A549 (cell line): ENCODE measurements at regions not wholly inside any gene's neighbourhood (a gene's known extent, or its start where the extent isn't known, plus 50 kb on each side); places are given as distances from the start of the nearest gene placed in this dataset.

Experiments used
- ATAC-seq, 2 experiments: fragments of 200-7000 bp in 1 of 2; fragments of >200 bp in 1 of 2; cut with Nextera tagmentation in 1 of 2; cut with Tn5 transposase in 1 of 2; 3 replicates each; pipeline versions ENCODE4 v1.8.0 to v1.9.1; 2018 to 2020; ENCODE audit warnings: mild to moderate bottlenecking in 1 of 2, moderate library complexity in 1 of 2
- CTCF ChIA-PET: fragments of 300-600 bp; sonication (Branson Sonifier 250); formaldehyde crosslinking; extraction: SDS; loops from one replicate; lab custom pipeline; 2021; ENCODE audit warnings: antibody characterized with exemption, inconsistent platforms; lab: Yijun Ruan, JAX
- POLR2A ChIA-PET: fragments of 350-600 bp; formaldehyde crosslinking; extraction: SDS; loops from one replicate; lab custom pipeline; 2021; ENCODE audit warnings: antibody characterized with exemption, inconsistent platforms; lab: Yijun Ruan, JAX
- DNase-seq, 2 experiments: peaks; one replicate each; pipeline versions ENCODE4 v3.0.0 to v3.0.0-alpha.2; 2011 to 2016; ENCODE audit warnings: low read depth in 1 of 2, low spot score in 1 of 2
- FAIRE-seq: peaks from 2 replicates; lab custom pipeline; 2011; peaks lifted over from hg19 to GRCh38; lab: Jason Lieb, UNC
- H3K27ac ChIP-seq, 2 experiments: fragments of >200 bp; sonication (Bioruptor Twin); formaldehyde crosslinking; 3 replicates each; pipeline ENCODE4 v1.5.1; 2016 to 2017
- H3K4me1 ChIP-seq: fragments of >200 bp; sonication (Bioruptor Twin); formaldehyde crosslinking; 3 replicates; pipeline ENCODE4 v1.6.1; 2016
- H3K4me2 ChIP-seq: fragments of >200 bp; sonication (Bioruptor Twin); formaldehyde crosslinking; 3 replicates; pipeline ENCODE4 v1.6.1; 2016
- H3K4me3 ChIP-seq: fragments of >200 bp; sonication (Bioruptor Twin); formaldehyde crosslinking; 3 replicates; pipeline ENCODE4 v1.5.1; 2016
- H3K9me3 ChIP-seq: fragments of >200 bp; sonication (Bioruptor Twin); formaldehyde crosslinking; 3 replicates; pipeline ENCODE4 v1.6.1; 2016
- CBX2 ChIP-seq: fragments of 200-600 bp; sonication (generic); IDR thresholded peaks from 2 replicates; pipeline ENCODE4 v1.6.1; 2016; ENCODE audit warnings: low read depth, mild to moderate bottlenecking, borderline replicate concordance
- CEBPB ChIP-seq, 2 experiments: fragments of >200 bp in 1 of 2; sonication (Bioruptor Twin) in 1 of 2; formaldehyde crosslinking in 1 of 2; IDR thresholded peaks; 2 replicates each; pipeline ENCODE4 v1.6.1; 2012 to 2016
- EHMT2 ChIP-seq: fragments of 200-600 bp; sonication (generic); IDR thresholded peaks from 2 replicates; pipeline ENCODE4 v1.6.1; 2016; ENCODE audit warnings: antibody characterized with exemption, low read depth, mild to moderate bottlenecking, moderate library complexity
- HDAC2 ChIP-seq: fragments of 200-600 bp; sonication (generic); IDR thresholded peaks from 2 replicates; pipeline ENCODE4 v1.6.1; 2016
- HEYL ChIP-seq: fragments of 250-450 bp; sonication (Bioruptor Pico); IDR thresholded peaks from 2 replicates; pipeline ENCODE4 v1.8.0; 2021; ENCODE audit warnings: mild to moderate bottlenecking, moderate library complexity
- JUN ChIP-seq, 2 experiments: fragments of >200 bp; sonication (Bioruptor Twin); formaldehyde crosslinking; IDR thresholded peaks; 2 replicates in 1 of 2; 3 replicates in 1 of 2; pipeline ENCODE4 v1.6.1; 2016 to 2017
- KDM5A ChIP-seq: fragments of 200-600 bp; sonication (generic); IDR thresholded peaks from 2 replicates; pipeline ENCODE4 v1.6.1; 2016; ENCODE audit warnings: antibody characterized with exemption, mild to moderate bottlenecking
- NFE2L2 ChIP-seq: fragments of 150-350 bp; conservative IDR thresholded peaks from 2 replicates; pipeline ENCODE4 v1.6.1; 2014; ENCODE audit warnings: low read length
- NPAS2 ChIP-seq: fragments of 250-450 bp; sonication (Bioruptor Pico); IDR thresholded peaks from 2 replicates; pipeline ENCODE4 v1.8.0; 2022; ENCODE audit warnings: mild to moderate bottlenecking, moderate library complexity, borderline replicate concordance
- NR3C1 ChIP-seq: fragments of >200 bp; sonication (Bioruptor Twin); formaldehyde crosslinking; IDR thresholded peaks from 3 replicates; pipeline ENCODE4 v1.6.1; 2017
- POLR2A ChIP-seq: IDR thresholded peaks from 2 replicates; pipeline ENCODE4 v1.6.1; 2012; ENCODE audit warnings: mild to moderate bottlenecking, low read length
- POLR2AphosphoS2 ChIP-seq: conservative IDR thresholded peaks from 2 replicates; pipeline ENCODE4 v1.6.1; 2012; ENCODE audit warnings: low read length, improper control_type of control experiment, inconsistent platforms
- RNF2 ChIP-seq: fragments of 200-600 bp; sonication (generic); IDR thresholded peaks from 2 replicates; pipeline ENCODE4 v1.6.1; 2016; ENCODE audit warnings: low read depth, mild to moderate bottlenecking, antibody characterized with exemption, moderate library complexity, borderline replicate concordance
- TP53 ChIP-seq: fragments of 250-450 bp; sonication (Bioruptor Pico); IDR thresholded peaks from 2 replicates; pipeline ENCODE4 v1.5.0; 2021; ENCODE audit warnings: mild to moderate bottlenecking, moderate library complexity
- WGBS: methylation state at CpG from one replicate; pipeline ENCODE4 v1.1.6; 2017; ENCODE audit errors: missing lambda C conversion rate; 5-methylcytosine and 5-hydroxymethylcytosine counted together
- TF ChIP-seq, protein P1 (sequence below): IDR thresholded peaks from 2 replicates; pipeline ENCODE4 v1.6.1; 2012
- TF ChIP-seq, protein P2 (sequence below): fragments of 450-650 bp; IDR thresholded peaks from 2 replicates; pipeline ENCODE4 v1.6.1; 2014; ENCODE audit warnings: antibody characterized with exemption
- TF ChIP-seq, protein P3 (sequence below): fragments of >200 bp; sonication (Bioruptor Twin); formaldehyde crosslinking; IDR thresholded peaks from 3 replicates; pipeline ENCODE4 v1.5.1; 2016

- ATAC-seq (no peak), FAIRE-seq (no peak), DNase-seq (no peak)
- ChIA-PET CTCF (interaction anchor here (0.9 to 1.5 kb wide), 3 partner anchors 10 to 29 kb away, joined by 3 read pairs; no protein-coding TSS in a partner anchor), POLR2A (no interaction called here)
- no peak overlapping the region for H3K4me3 ChIP-seq
- no peak overlapping the region for H3K27ac ChIP-seq
- H3K4me2 ChIP-seq = no peak overlapping the region
- WGBS = 52% methylated on average over 4 of the region's 4 CpGs
- peaks cover 3% of the 10 kb centered on the region; the same call in 1 of the 3 replicates for H3K4me1 ChIP-seq
- TF ChIP-seq NPAS2 (no peak), POLR2AphosphoS2 (no peak)
- no peaks in the 10 kb centered on the region for H3K9me3 ChIP-seq
Measured at GRCh38 chr9:107390778-107391177, 98.8 kb downstream of the KLF4 start.

GRCh38 chr9:107390279-107390678 is 99.3 kb downstream of the KLF4 start:
- 74% methylated on average over 8 of the region's 8 CpGs for WGBS
- Histone ChIP-seq H3K27ac (no peak overlapping the region), H3K4me2 (no peak overlapping the region), H3K4me1 (peaks cover 3% of the 10 kb centered on the region; the same call in 1 of the 3 replicates), H3K9me3 (no peaks in the 10 kb centered on the region), H3K4me3 (no peak overlapping the region)
- POLR2A ChIA-PET = no interaction called here
- FAIRE-seq (no peak), DNase-seq (no peak), ATAC-seq (no peak)
- CTCF ChIA-PET = interaction anchor here (0.9 to 1.5 kb wide), 4 partner anchors 9 to 32 kb away, joined by 3 read pairs; no protein-coding TSS in a partner anchor
- TF ChIP-seq POLR2A (no peak), JUN (IDR thresholded peaks at IDR 0.05) (no peak), EHMT2 (no peak), POLR2AphosphoS2 (no peak), CBX2 (no peak), NR3C1 (no peak), KDM5A (no peak), HEYL (no peak), HDAC2 (no peak), TP53 (CRISPR knock-in tag) (no peak), RNF2 (no peak), NFE2L2 (no peak)
- TF ChIP-seq, protein P1, sequence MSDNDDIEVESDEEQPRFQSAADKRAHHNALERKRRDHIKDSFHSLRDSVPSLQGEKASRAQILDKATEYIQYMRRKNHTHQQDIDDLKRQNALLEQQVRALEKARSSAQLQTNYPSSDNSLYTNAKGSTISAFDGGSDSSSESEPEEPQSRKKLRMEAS = no peak
- TF ChIP-seq, protein P2, sequence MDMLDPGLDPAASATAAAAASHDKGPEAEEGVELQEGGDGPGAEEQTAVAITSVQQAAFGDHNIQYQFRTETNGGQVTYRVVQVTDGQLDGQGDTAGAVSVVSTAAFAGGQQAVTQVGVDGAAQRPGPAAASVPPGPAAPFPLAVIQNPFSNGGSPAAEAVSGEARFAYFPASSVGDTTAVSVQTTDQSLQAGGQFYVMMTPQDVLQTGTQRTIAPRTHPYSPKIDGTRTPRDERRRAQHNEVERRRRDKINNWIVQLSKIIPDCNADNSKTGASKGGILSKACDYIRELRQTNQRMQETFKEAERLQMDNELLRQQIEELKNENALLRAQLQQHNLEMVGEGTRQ = no peak
- TF ChIP-seq, protein P3, sequence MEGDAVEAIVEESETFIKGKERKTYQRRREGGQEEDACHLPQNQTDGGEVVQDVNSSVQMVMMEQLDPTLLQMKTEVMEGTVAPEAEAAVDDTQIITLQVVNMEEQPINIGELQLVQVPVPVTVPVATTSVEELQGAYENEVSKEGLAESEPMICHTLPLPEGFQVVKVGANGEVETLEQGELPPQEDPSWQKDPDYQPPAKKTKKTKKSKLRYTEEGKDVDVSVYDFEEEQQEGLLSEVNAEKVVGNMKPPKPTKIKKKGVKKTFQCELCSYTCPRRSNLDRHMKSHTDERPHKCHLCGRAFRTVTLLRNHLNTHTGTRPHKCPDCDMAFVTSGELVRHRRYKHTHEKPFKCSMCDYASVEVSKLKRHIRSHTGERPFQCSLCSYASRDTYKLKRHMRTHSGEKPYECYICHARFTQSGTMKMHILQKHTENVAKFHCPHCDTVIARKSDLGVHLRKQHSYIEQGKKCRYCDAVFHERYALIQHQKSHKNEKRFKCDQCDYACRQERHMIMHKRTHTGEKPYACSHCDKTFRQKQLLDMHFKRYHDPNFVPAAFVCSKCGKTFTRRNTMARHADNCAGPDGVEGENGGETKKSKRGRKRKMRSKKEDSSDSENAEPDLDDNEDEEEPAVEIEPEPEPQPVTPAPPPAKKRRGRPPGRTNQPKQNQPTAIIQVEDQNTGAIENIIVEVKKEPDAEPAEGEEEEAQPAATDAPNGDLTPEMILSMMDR = no peak

- H3K9me3 ChIP-seq = no peaks in the 10 kb centered on the region
- ChIA-PET POLR2A (no interaction called here), CTCF (interaction anchor here (1.1 to 1.4 kb wide), 2 partner anchors 32 to 1372 kb away, joined by 3 read pairs; no protein-coding TSS in a partner anchor)
- 0 out of 3 replicates have a peak overlapping the region, but pooled peaks have one; percentile 2 for H3K4me2 ChIP-seq
- H3K4me3 ChIP-seq = no peak overlapping the region
- 12% methylated on average over 3 of the region's 3 CpGs for WGBS
- FAIRE-seq = no peak
- ATAC-seq = peak; percentile 27 to 49; a peak in 4 of 6 replicates
- peaks cover 3% of the 10 kb centered on the region; the same call in 1 of the 3 replicates for H3K4me1 ChIP-seq
- TF ChIP-seq, protein P3 = no peak
- TF ChIP-seq KDM5A (no peak), CBX2 (no peak), CEBPB (IDR thresholded peaks at IDR 0.05) (peak in 1 of 2 experiments; percentile 20; a peak in 1 of 4 replicates)
- no peak overlapping the region for H3K27ac ChIP-seq
- peak in 1 of 2 experiments; percentile 13 for DNase-seq
Measured at GRCh38 chr9:107389617-107390071, 99.9 kb downstream of the KLF4 start.
